GM18868 (cell line): ENCODE measurements at regions not wholly inside any gene's neighbourhood (a gene's known extent, or its start where the extent isn't known, plus 50 kb on each side); places are given as distances from the start of the nearest gene placed in this dataset.

Source experiments
- ATAC-seq: cut with Tn5 transposase; IDR thresholded peaks from one replicate; pipeline ENCODE4 v1.9.1; 2021; ENCODE audit warnings: mild to moderate bottlenecking, moderate library complexity; ENCODE audit not compliant: unreplicated experiment

DNA sequence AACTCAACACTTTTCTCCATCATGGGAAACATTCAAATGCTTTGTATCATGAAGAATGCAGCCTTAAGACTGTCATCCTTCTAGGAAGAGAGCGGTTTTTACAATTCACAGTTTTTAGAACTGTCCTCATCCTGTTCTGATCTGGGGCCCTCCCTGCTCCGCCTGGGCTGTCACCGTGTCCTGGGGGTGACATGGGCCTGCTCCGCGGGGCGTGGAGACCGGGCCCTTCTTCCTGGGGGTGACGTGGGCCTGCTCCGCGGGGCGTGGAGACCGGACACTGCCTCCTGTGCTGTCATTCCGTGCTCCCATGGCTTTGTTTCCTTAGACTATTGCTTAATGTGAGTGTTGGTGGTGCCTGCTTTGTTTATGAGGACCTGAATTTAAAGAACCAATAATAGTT is 122.8 kb downstream of the TMEM18 start:
- no peak for ATAC-seq

GRCh38 chr2:552906-553305 is 124.3 kb downstream of the TMEM18 start:
- no peak for ATAC-seq

DNA sequence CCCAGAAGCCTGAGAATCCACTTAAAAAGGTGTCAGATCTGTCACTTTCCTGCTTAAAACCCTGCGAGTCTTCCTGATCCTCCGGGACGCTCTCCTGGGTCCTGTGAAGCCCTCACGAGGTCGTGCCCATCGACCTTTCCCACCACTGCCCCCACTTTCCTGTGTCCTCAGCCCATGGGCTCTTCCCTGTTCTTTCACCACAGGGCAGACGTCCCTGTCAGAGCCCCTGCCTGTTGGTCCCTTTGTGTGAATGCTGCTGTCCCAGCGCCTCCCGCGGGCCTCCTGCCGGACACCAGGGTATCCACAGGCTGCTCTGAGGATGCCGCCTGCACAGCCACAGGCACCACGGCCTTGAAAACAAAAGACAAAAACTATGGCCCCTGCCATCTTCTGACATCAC is 125.6 kb downstream of the TMEM18 start:
- no peak for ATAC-seq

DNA sequence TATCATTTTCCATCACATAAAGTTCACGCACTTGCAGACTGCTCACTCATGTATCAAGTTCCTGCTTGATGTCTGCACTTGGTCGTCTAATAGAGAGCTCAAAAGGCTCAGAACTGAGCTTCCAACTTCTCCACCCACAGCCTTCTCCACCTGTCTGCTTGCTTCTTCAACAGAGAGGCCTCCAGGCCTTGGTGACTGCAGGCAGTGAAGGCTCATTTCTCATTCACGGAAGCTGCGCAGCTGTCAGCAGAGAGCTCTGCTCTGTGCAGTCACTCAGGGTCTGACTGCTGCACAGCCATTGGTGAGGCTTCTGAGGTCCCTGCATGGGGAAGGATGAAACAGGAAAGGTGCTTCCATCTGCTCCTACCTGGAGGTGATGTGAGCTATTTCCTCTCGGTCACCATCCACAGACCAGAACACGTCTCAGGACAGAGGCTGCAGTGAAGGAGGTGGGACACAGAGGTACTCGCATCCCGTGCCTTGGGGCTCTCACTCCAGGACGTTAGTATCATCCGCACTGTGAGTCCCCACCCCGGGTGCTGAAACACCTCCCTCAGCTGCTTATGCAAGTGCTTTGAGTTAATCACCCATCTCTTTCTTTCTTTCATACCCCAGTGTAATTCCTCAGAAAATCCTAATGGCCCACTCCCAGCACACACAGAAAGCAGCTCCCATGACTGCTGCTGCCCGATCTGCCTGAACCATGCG is 126.2 kb downstream of the TMEM18 start:
- no peak for ATAC-seq

DNA sequence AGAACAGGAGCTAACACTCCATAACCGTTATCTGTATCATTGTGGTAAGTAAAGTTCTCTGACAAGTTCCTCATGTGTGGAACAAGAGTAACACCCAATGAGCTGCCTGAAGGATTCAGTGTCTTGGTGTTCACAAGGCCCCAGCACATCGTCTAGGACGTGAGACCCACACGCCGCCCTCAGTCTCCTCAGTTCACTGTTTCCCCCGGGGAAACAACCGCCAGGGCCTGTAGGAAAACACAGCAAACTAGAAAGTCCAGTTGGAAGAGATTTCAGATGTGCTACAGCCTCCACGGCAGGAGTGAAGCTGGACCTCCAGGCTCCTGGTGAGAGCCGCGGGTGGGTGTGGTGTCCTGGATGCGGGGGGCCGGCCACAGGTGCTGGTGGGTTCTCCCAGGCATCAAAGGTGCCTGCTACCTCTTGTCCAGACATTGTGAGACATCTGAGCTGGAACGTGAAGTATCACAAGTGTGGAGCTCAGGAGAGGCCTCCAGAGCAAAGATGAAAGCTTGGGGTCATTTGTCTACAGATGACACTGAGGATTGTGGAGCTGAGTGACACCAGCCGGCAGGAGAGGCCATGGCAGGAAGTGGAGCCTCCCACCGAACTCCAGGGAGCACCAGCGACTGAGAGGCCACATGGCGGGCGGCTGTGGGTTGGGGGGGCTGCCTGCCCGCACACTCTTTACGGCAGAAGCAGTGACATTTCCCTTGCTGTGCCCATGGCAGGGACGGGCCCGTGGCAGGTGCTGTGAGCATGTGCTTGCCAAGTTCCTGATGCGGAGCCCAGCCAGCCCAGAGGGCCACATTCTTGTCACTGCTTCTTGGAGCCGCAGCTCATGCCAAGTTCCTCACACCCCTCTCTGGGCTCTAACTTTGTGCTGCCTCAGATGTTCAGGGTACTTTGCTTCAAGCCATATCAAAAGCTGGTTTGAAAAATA is 131.2 kb downstream of the TMEM18 start:
- no peak for ATAC-seq

GRCh38 chr2:545228-545627 is 132.0 kb downstream of the TMEM18 start:
- ATAC-seq, result no peak

- ATAC-seq, result no peak
Observed at GRCh38 chr2:538646-539045, 138.6 kb downstream of the TMEM18 start.

DNA sequence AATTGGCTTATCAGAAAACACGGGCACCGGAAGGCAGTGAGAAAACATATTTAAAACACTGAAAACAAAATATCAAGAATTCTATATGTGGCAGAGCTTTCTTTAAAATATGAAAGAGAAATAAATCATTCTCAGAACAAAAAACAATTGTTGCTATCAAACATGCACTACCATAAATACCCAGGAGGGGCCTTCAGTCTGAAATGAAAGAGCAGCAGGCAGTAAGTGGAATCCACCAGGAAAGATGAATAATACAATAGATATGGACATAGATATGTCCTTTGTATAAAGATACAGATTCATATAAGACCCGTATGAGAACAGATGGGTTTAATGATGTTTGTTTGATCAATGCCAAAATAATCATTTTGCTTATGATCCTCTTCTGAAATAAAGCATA is 142.0 kb downstream of the TMEM18 start:
- ATAC-seq, result no peak

DNA sequence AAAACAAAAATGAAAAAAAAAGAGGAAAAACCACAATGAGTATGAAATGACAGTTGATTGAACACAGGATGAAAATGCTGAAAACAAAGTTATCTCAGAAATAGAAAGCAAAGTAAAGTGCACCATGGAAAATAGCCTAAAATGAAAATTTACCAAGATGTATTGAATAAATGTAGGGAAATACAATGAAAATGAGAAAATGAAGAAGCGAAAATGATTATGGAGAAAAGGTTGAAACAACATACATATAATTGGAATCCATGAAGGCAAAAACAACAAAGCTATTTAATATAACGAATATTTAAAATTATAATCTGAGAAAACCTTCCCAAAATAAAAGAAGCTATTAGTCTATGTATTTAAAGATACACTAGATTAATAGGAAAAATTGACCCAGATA is 147.4 kb downstream of the TMEM18 start:
- no peak for ATAC-seq

DNA sequence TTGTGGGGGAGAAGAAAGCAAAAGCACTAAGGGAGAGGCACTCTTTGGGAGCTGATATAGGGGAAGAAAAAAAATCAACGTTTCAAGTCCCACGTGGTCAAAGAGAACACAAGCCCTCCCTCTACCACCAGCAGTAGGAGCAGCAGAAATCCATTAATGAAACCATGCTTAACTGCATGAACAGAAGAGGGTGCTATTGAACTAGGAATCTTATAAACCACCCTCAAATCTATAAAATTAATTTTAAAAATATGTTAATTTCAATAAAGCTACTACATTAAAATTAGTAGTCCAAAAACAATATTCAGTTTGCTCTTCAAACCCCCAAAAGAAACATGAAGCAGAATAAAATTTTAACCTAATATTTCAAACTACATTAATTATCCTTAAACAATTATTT is 147.8 kb downstream of the TMEM18 start:
- ATAC-seq, result no peak

GRCh38 chr2:527581-527980 is 149.6 kb downstream of the TMEM18 start:
- ATAC-seq, result no peak

DNA sequence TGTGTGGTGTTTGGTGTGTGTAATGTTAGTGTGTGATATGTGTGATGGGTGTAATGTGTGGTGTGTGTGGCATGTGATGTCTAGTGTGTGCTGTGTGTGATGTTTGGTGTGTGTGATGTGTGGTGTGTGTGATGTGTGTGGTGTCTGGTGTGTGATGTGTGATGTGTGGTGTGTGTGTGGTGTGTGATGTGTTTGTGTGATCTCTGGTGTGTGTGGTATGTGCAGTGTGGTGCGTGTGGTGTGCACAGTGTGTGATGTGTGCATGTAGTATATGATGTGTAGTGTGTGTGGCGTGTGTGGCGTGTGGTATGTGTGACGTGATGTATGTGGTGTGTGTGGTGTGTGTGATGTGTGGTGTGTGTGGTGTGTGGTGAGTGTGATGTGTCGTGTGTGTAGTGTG is 150.3 kb downstream of the TMEM18 start:
- ATAC-seq, result no peak

DNA sequence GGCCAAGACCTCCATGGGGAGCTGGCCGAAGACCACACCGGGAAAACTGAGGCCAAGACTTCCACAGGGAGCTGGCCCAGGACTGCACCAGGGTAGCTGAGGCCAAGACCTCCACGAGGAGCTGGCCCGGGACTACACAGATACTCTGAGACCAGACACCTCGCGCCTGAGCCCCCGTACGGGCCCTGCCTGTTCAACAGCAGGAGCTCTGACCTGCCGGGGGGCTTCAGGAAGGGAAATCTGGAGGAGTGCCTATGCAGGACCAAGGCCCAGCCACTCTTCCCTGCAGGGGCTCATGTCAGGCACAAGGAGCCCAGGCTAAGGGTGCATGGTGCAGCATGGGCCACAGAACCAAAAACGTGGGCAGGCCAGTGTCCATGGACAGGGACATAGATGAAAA is 151.6 kb downstream of the TMEM18 start:
- ATAC-seq, result no peak

- no peak for ATAC-seq
Observed at GRCh38 chr2:525021-525420, 152.2 kb downstream of the TMEM18 start.

GRCh38 chr2:524442-524841 is 152.8 kb downstream of the TMEM18 start:
- ATAC-seq, result no peak

DNA sequence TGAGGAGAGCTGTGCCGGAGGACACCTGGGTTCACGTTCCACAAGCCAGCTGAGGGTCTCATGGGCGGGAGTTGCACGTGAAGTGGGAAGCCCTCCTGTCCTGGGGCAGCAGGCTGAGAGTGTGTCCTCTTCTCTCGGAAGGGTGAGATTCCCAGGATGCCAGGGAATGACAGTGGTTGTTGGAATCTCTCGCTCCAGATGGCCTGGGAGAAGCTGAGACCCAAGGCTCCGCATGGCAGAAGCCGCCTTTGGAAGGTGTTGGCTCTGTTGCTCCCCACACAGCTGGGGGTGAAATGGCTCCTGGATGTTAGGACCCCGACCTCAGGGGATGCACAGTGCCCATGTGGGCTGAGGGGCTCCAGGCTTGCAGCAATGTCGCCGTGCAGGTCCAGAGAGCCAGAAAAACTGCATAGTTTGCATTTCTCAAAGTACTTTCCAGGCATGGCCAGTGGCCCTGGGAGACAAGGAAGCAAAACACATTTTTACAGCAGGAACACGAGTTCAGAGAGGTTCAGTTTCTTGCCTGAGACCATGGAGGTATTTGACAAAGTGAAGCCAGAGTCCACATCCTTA is 153.4 kb downstream of the TMEM18 start:
- ATAC-seq, result no peak

DNA sequence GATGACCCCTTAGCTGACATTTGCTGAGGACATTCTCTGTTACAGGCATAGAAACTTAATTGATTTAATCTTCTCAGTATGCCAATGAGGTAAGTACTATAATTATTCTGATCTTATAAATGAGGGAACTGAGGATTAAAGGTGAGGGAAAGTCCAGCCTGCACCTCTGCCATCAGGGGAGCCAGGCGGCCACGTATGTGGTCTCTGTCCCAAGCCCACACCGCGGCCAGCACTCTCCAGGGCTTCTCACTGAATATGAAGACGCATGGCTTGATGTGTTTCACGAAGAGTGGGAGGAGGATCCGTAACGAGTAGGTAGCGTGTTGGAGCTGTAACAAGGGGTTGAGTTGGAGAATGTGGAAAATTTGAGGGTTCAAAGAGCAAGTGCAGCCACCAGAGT is 154.4 kb downstream of the TMEM18 start:
- ATAC-seq, result no peak

- ATAC-seq, result no peak
Observed at GRCh38 chr2:521853-522530, 155.2 kb downstream of the TMEM18 start.

DNA sequence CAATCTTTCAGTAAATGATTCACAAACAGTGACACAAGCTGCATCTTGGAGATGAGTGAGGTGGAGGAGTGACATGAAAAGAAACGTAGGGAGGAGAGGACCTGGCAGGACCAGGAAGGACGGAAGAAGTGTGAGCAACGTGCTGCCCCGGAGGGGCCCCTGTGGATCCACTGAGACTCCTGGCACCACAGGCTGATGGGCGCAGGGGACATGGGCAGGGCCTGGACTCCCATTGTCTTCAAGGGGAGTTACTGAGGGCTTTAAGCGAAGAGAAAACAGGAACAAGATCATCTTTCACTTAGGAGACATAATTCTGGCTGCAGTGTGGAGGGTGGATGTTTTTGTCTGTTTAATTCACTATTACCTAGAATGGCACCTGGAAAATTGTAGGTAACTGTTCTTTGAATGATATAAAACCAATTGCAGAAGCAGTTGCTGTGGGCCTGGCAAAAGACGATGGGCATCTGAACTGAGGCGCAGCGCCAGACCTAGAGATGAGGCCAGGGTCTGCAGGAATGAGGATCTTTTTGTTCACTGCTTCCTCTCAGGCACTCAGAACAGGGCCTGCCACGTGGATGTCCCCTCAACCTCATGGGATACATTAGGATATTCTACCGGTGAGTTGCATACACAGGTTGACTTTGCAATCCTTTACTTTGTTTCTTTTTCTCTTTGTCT is 156.4 kb downstream of the TMEM18 start:
- ATAC-seq, result no peak

GRCh38 chr2:516944-517343 is 160.3 kb downstream of the TMEM18 start:
- ATAC-seq, result no peak

DNA sequence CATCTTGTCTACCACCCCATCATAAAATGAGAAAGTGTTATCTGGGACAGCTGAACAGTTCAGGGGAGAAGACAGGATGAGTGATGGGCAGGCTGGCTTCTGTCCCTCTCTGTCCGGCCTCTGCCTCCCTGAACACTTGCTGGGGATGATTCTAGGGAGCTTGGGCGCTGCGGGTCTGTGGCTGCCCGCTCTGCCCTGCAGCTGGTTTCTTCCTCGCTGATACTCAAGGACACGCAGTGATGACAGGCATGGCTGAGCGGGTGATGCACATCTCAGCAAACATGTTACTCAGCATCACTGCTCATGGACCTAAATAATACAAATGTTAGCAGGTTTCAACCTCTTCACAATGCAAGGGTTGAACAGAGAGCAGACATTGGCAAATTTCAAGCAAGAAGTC is 161.1 kb downstream of the TMEM18 start:
- no peak for ATAC-seq
